Neural progenitor cell (in vitro differentiated cells): ENCODE measurements at regions not wholly inside any gene's neighbourhood (a gene's known extent, or its start where the extent isn't known, plus 50 kb on each side); places are given as distances from the start of the nearest gene placed in this dataset.

Experiments
- EZH2 ChIP-seq: fragments of 200-600 bp; sonication (generic); IDR thresholded peaks from 2 replicates; pipeline ENCODE4 v1.6.1; 2017; ENCODE audit warnings: antibody characterized with exemption, mild to moderate bottlenecking, moderate library complexity
- TF ChIP-seq, protein P1 (sequence below): fragments of 200-600 bp; sonication (generic); IDR thresholded peaks from 2 replicates; pipeline ENCODE4 v1.5.1; 2017; ENCODE audit warnings: antibody characterized with exemption, mild to moderate bottlenecking

- TF ChIP-seq, protein P1, sequence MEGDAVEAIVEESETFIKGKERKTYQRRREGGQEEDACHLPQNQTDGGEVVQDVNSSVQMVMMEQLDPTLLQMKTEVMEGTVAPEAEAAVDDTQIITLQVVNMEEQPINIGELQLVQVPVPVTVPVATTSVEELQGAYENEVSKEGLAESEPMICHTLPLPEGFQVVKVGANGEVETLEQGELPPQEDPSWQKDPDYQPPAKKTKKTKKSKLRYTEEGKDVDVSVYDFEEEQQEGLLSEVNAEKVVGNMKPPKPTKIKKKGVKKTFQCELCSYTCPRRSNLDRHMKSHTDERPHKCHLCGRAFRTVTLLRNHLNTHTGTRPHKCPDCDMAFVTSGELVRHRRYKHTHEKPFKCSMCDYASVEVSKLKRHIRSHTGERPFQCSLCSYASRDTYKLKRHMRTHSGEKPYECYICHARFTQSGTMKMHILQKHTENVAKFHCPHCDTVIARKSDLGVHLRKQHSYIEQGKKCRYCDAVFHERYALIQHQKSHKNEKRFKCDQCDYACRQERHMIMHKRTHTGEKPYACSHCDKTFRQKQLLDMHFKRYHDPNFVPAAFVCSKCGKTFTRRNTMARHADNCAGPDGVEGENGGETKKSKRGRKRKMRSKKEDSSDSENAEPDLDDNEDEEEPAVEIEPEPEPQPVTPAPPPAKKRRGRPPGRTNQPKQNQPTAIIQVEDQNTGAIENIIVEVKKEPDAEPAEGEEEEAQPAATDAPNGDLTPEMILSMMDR = no peak
- no peak for TF ChIP-seq EZH2
Observed at GRCh38 chr3:137938876-137939275, 71.1 kb upstream of the CLDN18 start.
